Transverse colon (tissue), 4 donors: ENCODE measurements at regions not wholly inside any gene's neighbourhood (a gene's known extent, or its start where the extent isn't known, plus 50 kb on each side); places are given as distances from the start of the nearest gene placed in this dataset.

Experiments used
- DNase-seq: peaks from one replicate; pipeline ENCODE4 v3.0.0-alpha.2; 2019
- H3K27ac ChIP-seq, 4 donors: fragments of 200-600 bp; sonication (generic); 2 replicates each; pipeline ENCODE4 v1.5.1; 2016 to 2018; ENCODE audit warnings: inconsistent platforms in 4 of 4
- H3K27me3 ChIP-seq: fragments of 200-600 bp; sonication (generic); 2 replicates; pipeline ENCODE4 v1.5.1; 2017; ENCODE audit warnings: inconsistent platforms
- H3K36me3 ChIP-seq, 4 donors: fragments of 200-600 bp; sonication (generic); 2 replicates each; pipeline ENCODE4 v1.5.1; 2017 to 2019; ENCODE audit warnings: inconsistent platforms in 4 of 4
- H3K4me1 ChIP-seq, 4 donors: fragments of 200-600 bp; sonication (generic); 2 replicates each; pipeline ENCODE4 v1.5.1; 2017 to 2020; ENCODE audit warnings: inconsistent platforms in 4 of 4
- H3K4me3 ChIP-seq, 4 donors: fragments of 200-600 bp; sonication (generic); 1 replicate in 1 of 4; 2 replicates in 3 of 4; pipeline versions ENCODE4 v1.5.1 to v1.6.1; 2017 to 2019; ENCODE audit warnings: inconsistent platforms in 4 of 4
- H3K9me3 ChIP-seq, 2 donors: fragments of 200-600 bp; sonication (generic); 2 replicates each; pipeline ENCODE4 v1.5.1; 2017 to 2019; ENCODE audit warnings: inconsistent platforms in 2 of 2
- CTCF ChIP-seq, 5 experiments: fragments of 200-600 bp in 3 of 5; fragments of 450-650 bp in 2 of 5; sonication (generic) in 3 of 5; IDR thresholded peaks; 1 replicate in 2 of 5; 2 replicates in 3 of 5; pipeline ENCODE4 v1.5.1; 2016 to 2017; ENCODE audit warnings: antibody characterized with exemption in 5 of 5, inconsistent platforms in 3 of 5, mild to moderate bottlenecking in 2 of 5, moderate library complexity in 1 of 5
- EP300 ChIP-seq: sonication (generic); formaldehyde crosslinking; IDR thresholded peaks from one replicate; pipeline ENCODE4 v1.6.1; 2017; ENCODE audit warnings: antibody characterized with exemption, low read depth
- POLR2A ChIP-seq: fragments of 450-650 bp; IDR thresholded peaks from one replicate; pipeline ENCODE4 v1.6.1; 2016; ENCODE audit warnings: antibody characterized with exemption, mild to moderate bottlenecking, moderate library complexity
- POLR2AphosphoS5 ChIP-seq, 3 donors: sonication (generic); formaldehyde crosslinking; IDR thresholded peaks; one replicate each; pipeline ENCODE4 v1.6.1; 2016; ENCODE audit warnings: antibody characterized with exemption in 3 of 3
- WGBS, 2 donors: methylation state at CpG; one replicate each; pipeline ENCODE4 v1.1.5; 2018; ENCODE audit warnings: low coverage in 1 of 2; 5-methylcytosine and 5-hydroxymethylcytosine counted together
- in situ Hi-C, 4 donors: fragments of 200-750 bp; cut with MboI; loops; one replicate each; pipeline versions ENCODE4 v1.15.0 to v1.15.1; 2017; ENCODE audit warnings: low sequenced_read_pairs in 3 of 4, low pct_ligation_motif_present in 1 of 4, low pct_unique_long_range_greater_than_20kb in 1 of 4
- intact Hi-C: fragments of 100-400 bp; cut with DNase I; formaldehyde crosslinking; loops from one replicate; pipeline ENCODE4 v1.15.1; 2023; ENCODE audit warnings: low total_unique reads

GRCh38 chr2:11100130-11100529 is 55.1 kb upstream of the SLC66A3 start:
- in situ Hi-C loops: no loop called here
- Histone ChIP-seq H3K9me3 (no peaks in the 10 kb centered on the region), H3K4me3 (no peak overlapping the region), H3K27me3 (no peaks in the 10 kb centered on the region), H3K27ac (no peak overlapping the region), H3K4me1 (no peaks in the 10 kb centered on the region), H3K36me3 (no peaks in the 10 kb centered on the region)
- no peak for DNase-seq
- TF ChIP-seq POLR2AphosphoS5 (IDR thresholded peaks at IDR 0.05) (no peak), CTCF (IDR thresholded peaks at IDR 0.05) (no peak), POLR2A (no peak), EP300 (no peak)
- WGBS, 2 donors: 67 to 91% methylated on average over 1 to 6 of the region's 6 CpGs
- intact Hi-C loops: no loop called here

- Histone ChIP-seq H3K9me3 (no peaks in the 10 kb centered on the region), H3K27me3 (no peaks in the 10 kb centered on the region), H3K4me3 (no peak overlapping the region), H3K4me1 (no peaks in the 10 kb centered on the region), H3K27ac (no peak overlapping the region), H3K36me3 (no peaks in the 10 kb centered on the region)
- 86% methylated on average over 6 of the region's 6 CpGs; no CpG with 5 or more reads in 1 of the 2 donors for WGBS, 2 donors
- TF ChIP-seq POLR2A (no peak), CTCF (IDR thresholded peaks at IDR 0.05) (no peak), POLR2AphosphoS5 (IDR thresholded peaks at IDR 0.05) (no peak), EP300 (no peak)
- DNase-seq: no peak
- in situ Hi-C loops (no loop called here), intact Hi-C loops (no loop called here)
Measured at GRCh38 chr2:11100976-11101375, 54.3 kb upstream of the SLC66A3 start.

GRCh38 chr2:11101430-11101829 is 53.8 kb upstream of the SLC66A3 start:
- Histone ChIP-seq H3K9me3 (no peaks in the 10 kb centered on the region), H3K27me3 (no peaks in the 10 kb centered on the region), H3K4me3 (no peak overlapping the region), H3K27ac (no peak overlapping the region), H3K36me3 (no peaks in the 10 kb centered on the region), H3K4me1 (no peaks in the 10 kb centered on the region)
- in situ Hi-C loops: no loop called here
- DNase-seq: no peak
- intact Hi-C loops: no loop called here
- no peak for TF ChIP-seq EP300
- TF ChIP-seq POLR2AphosphoS5 (IDR thresholded peaks at IDR 0.05): no peak
- TF ChIP-seq CTCF (IDR thresholded peaks at IDR 0.05): no peak
- no peak for TF ChIP-seq POLR2A
- 80% methylated on average over 4 of the region's 4 CpGs; no CpG with 5 or more reads in 1 of the 2 donors for WGBS, 2 donors

- H3K27ac ChIP-seq: no peak overlapping the region
- intact Hi-C loops (no loop called here), in situ Hi-C loops (no loop called here)
- 86% methylated on average over 11 of the region's 11 CpGs; no CpG with 5 or more reads in 1 of the 2 donors for WGBS, 2 donors
- no peak for DNase-seq
- no peaks in the 10 kb centered on the region for H3K36me3 ChIP-seq
- TF ChIP-seq CTCF (IDR thresholded peaks at IDR 0.05) (no peak), EP300 (no peak), POLR2AphosphoS5 (IDR thresholded peaks at IDR 0.05) (no peak), POLR2A (no peak)
- no peaks in the 10 kb centered on the region for H3K27me3 ChIP-seq
- H3K4me3 ChIP-seq: no peak overlapping the region
- no peaks in the 10 kb centered on the region for H3K4me1 ChIP-seq
- no peaks in the 10 kb centered on the region for H3K9me3 ChIP-seq
Measured at GRCh38 chr2:11102466-11102865, 52.8 kb upstream of the SLC66A3 start.
